Stomach (tissue), 8 donors: ENCODE measurements at regions not wholly inside any gene's neighbourhood (a gene's known extent, or its start where the extent isn't known, plus 50 kb on each side); places are given as distances from the start of the nearest gene placed in this dataset.

Experiments
- DNase-seq, 2 donors: peaks; one replicate each; pipeline versions ENCODE4 v3.0.0 to v3.0.0-alpha.2; 2013 to 2019
- H3K27ac ChIP-seq, 5 donors: fragments of 200-600 bp in 4 of 5; sonication (generic) in 4 of 5; one replicate each; pipeline ENCODE4 v1.5.1; 2013 to 2019; ENCODE audit warnings: mild to moderate bottlenecking in 1 of 5, moderate library complexity in 1 of 5
- H3K27me3 ChIP-seq, 3 donors: fragments of 200-600 bp; sonication (generic); one replicate each; pipeline ENCODE4 v1.5.1; 2017 to 2019; ENCODE audit warnings: mixed run types in 1 of 3
- H3K36me3 ChIP-seq, 4 donors: fragments of 200-600 bp; sonication (generic); 1 replicate in 3 of 4; 2 replicates in 1 of 4; pipeline ENCODE4 v1.5.1; 2016 to 2019
- H3K4me1 ChIP-seq, 4 donors: fragments of 200-600 bp; sonication (generic); one replicate each; pipeline ENCODE4 v1.5.1; 2016 to 2019
- H3K4me3 ChIP-seq, 4 donors: fragments of 200-600 bp; sonication (generic) in 3 of 4; one replicate each; pipeline ENCODE4 v1.5.1; 2016 to 2019; ENCODE audit warnings: mild to moderate bottlenecking in 1 of 4
- H3K9me3 ChIP-seq, 4 donors: fragments of 200-600 bp; sonication (generic); one replicate each; pipeline ENCODE4 v1.5.1; 2016 to 2019
- CTCF ChIP-seq, 7 experiments: fragments of 450-650 bp in 4 of 7; fragments of 200-600 bp in 3 of 7; sonication (generic) in 3 of 7; IDR thresholded peaks; one replicate each; pipeline ENCODE4 v1.5.1; 2016 to 2019; ENCODE audit warnings: antibody characterized with exemption in 7 of 7, control low read depth in 2 of 7, mild to moderate bottlenecking in 1 of 7
- EP300 ChIP-seq: sonication (generic); formaldehyde crosslinking; IDR thresholded peaks from one replicate; pipeline ENCODE4 v1.6.1; 2017; ENCODE audit warnings: antibody characterized with exemption
- POLR2A ChIP-seq, 4 donors: fragments of 450-650 bp; IDR thresholded peaks; one replicate each; pipeline ENCODE4 v1.6.1; 2016; ENCODE audit warnings: antibody characterized with exemption in 4 of 4, control low read depth in 2 of 4, mild to moderate bottlenecking in 1 of 4, moderate library complexity in 1 of 4
- POLR2AphosphoS5 ChIP-seq, 3 donors: sonication (generic); formaldehyde crosslinking; IDR thresholded peaks; one replicate each; pipeline ENCODE4 v1.6.1; 2016; ENCODE audit warnings: antibody characterized with exemption in 3 of 3
- WGBS, 5 donors: extraction: QIAGEN DNeasy Blood & Tissue Kit in 3 of 5; methylation state at CpG; one replicate each; pipeline versions ENCODE4 v1.1.5 to v1.1.7; 2013 to 2018; 5-methylcytosine and 5-hydroxymethylcytosine counted together
- intact Hi-C: fragments of 100-400 bp; cut with DNase I; formaldehyde crosslinking; loops from one replicate; pipeline ENCODE4 v1.15.1; 2023; ENCODE audit warnings: low total_unique reads
- donor health status: healthy with polysubstance abuse.
- donor health status: Bipolar disorder and iron deficiency.
- donor health status: healthy.

- no peak overlapping the region for H3K27ac ChIP-seq
- no peak for DNase-seq
- H3K9me3 ChIP-seq, result no peaks in the 10 kb centered on the region
- no peaks in the 10 kb centered on the region for H3K4me1 ChIP-seq
- intact Hi-C loops, result no loop called here
- no peak overlapping the region for H3K4me3 ChIP-seq
- TF ChIP-seq POLR2A (IDR thresholded peaks at IDR 0.05) (no peak), EP300 (no peak), CTCF (IDR thresholded peaks at IDR 0.05) (no peak), POLR2AphosphoS5 (IDR thresholded peaks at IDR 0.05) (no peak)
- 66 to 74% (median 72%) methylated on average over 5 of the region's 5 CpGs for WGBS, 5 donors
- H3K36me3 ChIP-seq, result no peaks in the 10 kb centered on the region
- peaks cover 0 to 8% (median 0%) of the 10 kb centered on the region in 3 donors for H3K27me3 ChIP-seq
Measured at GRCh38 chr20:5486377-5487054, 124.3 kb downstream of the GPCPD1 start.

- Histone ChIP-seq H3K27me3 (peaks cover 0 to 8% (median 0%) of the 10 kb centered on the region in 3 donors), H3K4me3 (no peak overlapping the region), H3K9me3 (no peaks in the 10 kb centered on the region), H3K36me3 (no peaks in the 10 kb centered on the region), H3K27ac (no peak overlapping the region), H3K4me1 (no peaks in the 10 kb centered on the region)
- 72 to 84% (median 78%) methylated on average over 8 of the region's 8 CpGs for WGBS, 5 donors
- TF ChIP-seq POLR2A (IDR thresholded peaks at IDR 0.05), result no peak
- TF ChIP-seq CTCF (IDR thresholded peaks at IDR 0.05), result no peak
- TF ChIP-seq POLR2AphosphoS5 (IDR thresholded peaks at IDR 0.05), result no peak
- TF ChIP-seq EP300, result no peak
- intact Hi-C loops, result no loop called here
- no peak for DNase-seq
Measured at GRCh38 chr20:5484926-5485325, 125.9 kb downstream of the GPCPD1 start.

- TF ChIP-seq CTCF (IDR thresholded peaks at IDR 0.05), result no peak
- no peak for TF ChIP-seq EP300
- TF ChIP-seq POLR2AphosphoS5 (IDR thresholded peaks at IDR 0.05), result no peak
- TF ChIP-seq POLR2A (IDR thresholded peaks at IDR 0.05), result no peak
- Histone ChIP-seq H3K27ac (no peak overlapping the region), H3K4me3 (no peak overlapping the region), H3K9me3 (no peaks in the 10 kb centered on the region), H3K36me3 (no peaks in the 10 kb centered on the region), H3K27me3 (peaks cover 0 to 8% (median 0%) of the 10 kb centered on the region in 3 donors), H3K4me1 (no peaks in the 10 kb centered on the region)
- DNase-seq, result no peak
- 41 to 60% (median 49%) methylated on average over 6 of the region's 6 CpGs for WGBS, 5 donors
- intact Hi-C loops, result no loop called here
Measured at GRCh38 chr20:5484346-5484745, 126.5 kb downstream of the GPCPD1 start.

GRCh38 chr20:5482791-5483190 is 128.0 kb downstream of the GPCPD1 start:
- DNase-seq, result no peak
- peaks cover 0 to 8% (median 0%) of the 10 kb centered on the region in 3 donors for H3K27me3 ChIP-seq
- intact Hi-C loops, result no loop called here
- no peak overlapping the region for H3K27ac ChIP-seq
- 45 to 68% (median 61%) methylated on average over 2 of the region's 2 CpGs for WGBS, 5 donors
- no peaks in the 10 kb centered on the region for H3K4me1 ChIP-seq
- no peaks in the 10 kb centered on the region for H3K9me3 ChIP-seq
- TF ChIP-seq POLR2A (IDR thresholded peaks at IDR 0.05), result no peak
- TF ChIP-seq EP300, result no peak
- TF ChIP-seq CTCF (IDR thresholded peaks at IDR 0.05), result no peak
- TF ChIP-seq POLR2AphosphoS5 (IDR thresholded peaks at IDR 0.05), result no peak
- no peaks in the 10 kb centered on the region for H3K36me3 ChIP-seq
- H3K4me3 ChIP-seq, result no peak overlapping the region
